ENCODE measurements at regions not wholly inside any gene's neighbourhood (a gene's known extent, or its start where the extent isn't known, plus 50 kb on each side); places are given as distances from the start of the nearest gene placed in this dataset.
"Not testable (repeated sequence)": the region's sequence is repeated elsewhere in the genome, so short reads cannot be mapped to it uniquely, and the experiment has no call there.

DNA sequence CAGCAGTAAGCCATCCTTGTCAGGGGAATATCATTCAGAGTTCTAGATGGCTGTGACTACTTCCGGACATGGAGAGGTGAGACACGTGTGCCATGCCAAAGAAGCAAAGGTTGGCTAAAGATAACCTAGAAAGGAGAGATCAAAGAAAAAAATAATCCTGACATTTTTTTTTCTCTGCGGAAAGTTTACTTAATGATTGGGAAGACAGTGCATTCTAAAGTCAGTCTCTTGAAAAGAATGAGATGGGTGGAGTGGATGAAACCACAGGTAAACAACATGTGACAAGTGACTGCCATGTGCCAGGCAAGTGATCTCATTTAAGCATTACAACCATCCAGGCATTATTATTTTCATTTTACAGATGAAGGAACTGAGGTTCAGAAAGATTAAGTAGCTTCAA, 436.6 kb downstream of the SOX2 start:
- no peak for DNase-seq

DNA sequence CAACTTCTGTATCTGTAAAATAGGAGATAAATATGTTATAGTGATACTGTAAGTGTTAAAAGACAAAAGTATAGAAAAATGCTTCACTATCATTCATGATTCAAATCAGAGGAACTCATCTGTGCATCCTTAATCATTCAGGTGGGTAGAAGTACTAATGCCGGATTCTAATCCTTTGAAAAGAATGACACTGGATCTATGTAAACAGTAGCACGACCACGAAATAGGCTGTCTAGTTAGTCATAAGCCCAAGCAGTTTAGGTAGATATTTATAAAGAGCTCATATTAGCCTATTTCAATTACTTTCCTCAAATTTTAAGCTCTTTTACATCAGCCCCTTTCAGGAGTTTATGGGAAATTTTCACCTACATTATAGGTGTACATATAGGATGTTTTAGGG, 437.9 kb downstream of the SOX2 start:
- no peak for DNase-seq

DNA sequence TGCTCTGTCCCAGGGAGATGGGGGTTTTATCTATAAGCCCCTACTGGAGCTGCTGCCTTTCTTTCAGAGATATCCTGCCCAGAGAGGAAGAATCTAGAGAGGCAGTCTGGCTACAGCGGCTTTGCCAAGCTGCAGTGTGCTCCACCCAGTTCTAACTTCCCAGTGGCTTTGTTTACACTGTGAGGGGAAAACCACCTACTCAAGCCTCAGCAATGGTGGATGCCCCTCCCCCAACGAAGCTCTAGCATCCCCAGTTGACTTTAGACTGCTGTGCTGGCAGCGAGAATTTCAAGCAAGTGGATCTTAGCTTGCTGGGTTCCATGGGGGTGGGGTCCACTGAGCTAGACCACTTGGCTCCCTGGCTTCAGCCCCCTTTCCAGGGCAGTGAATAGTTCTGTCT, 444.6 kb downstream of the SOX2 start:
- not testable (repeated sequence) for DNase-seq

DNA sequence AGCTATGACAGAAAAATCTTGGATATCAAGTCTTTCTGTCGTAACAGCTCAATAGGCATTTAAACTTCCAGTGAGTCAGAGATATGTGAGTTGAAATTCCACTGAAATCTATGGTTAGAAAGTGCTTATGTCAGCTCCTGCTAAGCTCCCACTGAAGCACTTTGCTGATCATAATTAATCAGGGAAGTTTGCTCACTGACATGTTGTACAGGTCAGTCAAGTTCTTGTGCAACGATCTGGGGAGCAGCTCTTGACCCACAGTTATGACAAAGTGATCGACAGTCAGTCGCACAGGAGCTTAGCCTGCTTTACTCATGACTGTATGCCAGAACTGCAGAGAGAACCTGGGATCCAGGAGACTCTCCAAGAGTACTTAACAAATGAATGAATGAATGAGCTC, 453.5 kb downstream of the SOX2 start:
- no peak for DNase-seq

DNA sequence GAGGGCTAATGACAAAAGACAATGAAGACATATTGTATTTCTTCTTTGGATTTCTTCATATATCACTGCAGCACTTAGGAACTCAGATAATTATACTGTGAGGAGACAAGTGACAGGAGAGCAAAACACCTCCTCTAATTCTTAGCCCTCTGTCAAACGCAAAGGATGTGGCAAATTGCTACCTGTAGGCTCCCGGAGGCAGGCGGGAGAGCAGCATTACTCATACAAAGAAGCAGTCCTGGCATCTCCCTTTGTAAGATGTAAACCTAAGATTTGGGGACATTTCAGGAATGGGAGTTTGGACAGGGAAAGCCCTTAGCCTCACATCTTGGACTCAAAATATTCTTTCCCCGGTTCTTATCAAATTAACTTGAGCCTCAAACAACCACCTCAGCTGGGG, 460.8 kb downstream of the SOX2 start:
- no peak for DNase-seq

DNA sequence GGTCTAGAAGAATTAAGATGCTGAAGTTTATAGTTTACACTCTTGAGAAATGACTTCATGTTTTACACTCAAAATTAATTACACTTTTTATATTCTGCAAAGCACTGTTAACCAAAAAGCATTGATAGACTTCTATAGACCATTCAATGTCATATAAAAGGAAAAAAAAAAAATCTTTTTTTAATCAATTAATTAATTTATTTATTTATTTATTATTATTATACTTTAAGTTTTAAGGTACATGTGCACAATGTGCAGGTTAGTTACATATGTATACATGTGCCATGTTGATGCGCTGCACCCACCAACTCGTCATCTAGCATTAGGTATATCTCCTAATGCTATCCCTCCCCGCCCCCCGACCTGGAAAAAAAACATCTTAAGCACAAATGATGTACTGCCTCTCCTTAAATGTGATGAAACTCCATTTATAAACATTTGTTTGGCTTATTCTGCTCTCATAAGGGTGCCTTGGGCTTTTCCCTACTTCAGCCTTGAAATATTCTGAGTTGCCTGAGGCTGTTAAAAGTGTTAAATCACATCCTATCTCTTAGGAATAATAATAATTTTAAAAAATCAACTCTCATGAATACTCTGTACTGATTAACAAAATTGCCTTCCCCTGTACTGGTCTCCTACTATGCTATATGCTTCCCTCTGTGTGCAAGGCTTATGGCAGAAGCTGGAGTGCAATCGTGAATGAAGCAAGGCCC, 466.9 kb downstream of the SOX2 start:
- no peak for DNase-seq

DNA sequence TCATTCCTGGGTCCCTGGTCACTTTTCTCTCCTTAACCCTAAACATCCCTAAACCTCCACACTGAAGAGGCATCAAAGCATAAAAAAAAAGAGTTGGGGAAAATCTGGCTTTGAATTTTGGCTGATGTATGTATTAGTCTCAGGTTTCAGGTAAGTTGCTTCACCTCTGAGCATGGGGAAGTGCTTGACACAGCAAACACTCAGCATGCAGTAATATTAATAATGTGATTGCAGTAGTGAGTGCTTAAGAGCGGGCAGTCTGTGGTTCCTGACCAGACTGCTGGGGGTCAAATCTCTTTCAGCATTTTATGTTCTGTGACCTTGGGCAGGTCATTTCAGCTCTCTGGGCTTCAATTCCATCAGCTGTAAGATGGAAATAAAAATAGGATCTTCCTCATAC, 467.9 kb downstream of the SOX2 start:
- no peak for DNase-seq

DNA sequence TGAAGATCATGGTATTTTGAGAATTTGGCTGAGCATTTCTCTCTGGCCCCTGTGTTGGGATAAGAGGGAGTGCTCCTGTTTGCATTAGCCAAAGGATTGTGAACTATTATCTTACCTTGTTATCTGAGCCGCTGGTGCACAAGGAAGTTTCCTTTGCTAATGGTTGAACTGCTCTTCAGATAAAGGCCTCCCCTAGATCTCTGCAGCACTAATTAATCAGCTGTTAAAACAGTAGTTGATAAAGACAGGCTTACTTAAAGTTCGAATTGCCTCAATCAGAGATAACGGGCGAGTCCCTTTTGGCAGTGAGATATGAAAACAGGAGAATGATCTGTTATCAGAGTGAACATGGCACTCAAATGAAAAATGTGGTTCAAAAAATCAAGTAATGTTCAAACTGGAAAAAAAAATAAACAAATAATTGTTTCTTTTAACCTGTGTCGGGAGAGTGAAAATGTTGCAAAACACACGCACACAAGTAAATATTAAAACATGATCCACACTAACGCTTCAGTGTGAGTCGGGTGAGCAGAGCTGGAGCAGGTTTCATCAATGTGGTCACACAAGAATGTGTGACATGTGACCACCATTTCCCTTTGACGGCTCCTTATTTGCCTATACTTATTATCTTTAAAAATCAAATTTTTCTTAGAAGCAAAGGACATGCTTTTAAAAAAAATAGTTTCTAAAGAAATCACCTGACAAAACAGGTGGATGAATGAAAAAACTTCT, 469.1 kb downstream of the SOX2 start:
- DNase-seq = no peak

DNA sequence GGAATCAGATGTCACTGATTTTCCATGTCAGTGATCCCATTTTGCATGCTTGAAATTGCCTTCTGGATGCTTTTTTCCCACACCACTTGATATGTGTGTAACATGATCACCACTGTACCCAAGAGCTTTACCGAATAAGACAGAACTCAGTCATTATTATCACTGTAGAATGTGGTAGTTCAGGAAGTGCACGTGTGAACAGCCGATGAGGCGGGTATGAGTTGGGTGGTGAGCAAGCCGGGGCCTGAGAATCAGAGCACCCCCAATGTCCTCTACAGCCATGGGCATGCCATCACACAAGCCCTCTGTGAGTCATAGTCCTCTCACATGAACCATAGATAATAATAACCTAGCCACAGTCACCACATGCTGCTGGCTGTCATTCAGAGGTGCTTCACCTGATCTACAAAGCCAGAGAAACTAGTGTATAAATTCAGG, 470.8 kb downstream of the SOX2 start:
- DNase-seq = no peak

DNA sequence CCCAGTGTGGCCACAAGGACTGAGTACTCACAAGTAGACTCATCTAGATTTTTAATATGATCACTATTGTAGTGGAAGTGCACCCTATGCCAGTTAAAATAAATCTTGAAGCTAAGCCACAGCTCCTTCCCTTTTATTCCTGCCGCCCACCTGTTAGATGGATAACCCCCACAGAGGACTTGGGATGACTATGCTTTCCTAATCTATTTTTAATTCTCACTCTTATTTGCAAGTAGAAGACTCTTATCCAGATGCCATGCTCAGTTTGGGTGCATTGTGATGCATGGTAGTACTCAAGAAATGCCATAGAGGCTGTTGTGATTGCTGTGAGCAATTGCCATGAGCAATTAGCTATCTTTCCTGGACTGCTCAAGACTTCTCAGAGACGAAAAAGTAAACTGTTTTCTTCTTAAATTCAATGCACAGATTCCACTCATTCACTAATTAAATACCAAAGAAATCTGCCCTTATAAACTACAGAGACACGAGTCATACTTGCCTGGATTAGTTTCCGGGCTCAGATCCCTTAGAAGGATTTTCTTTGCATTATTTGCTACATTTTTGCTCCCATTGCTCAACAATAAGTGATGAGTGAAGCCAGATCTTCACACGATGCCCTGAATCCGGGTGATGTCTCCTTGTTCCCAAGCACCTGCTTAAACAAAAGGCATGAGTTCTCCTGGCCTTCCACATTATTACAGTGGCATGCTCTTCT, 472.1 kb downstream of the SOX2 start:
- no peak for DNase-seq

DNA sequence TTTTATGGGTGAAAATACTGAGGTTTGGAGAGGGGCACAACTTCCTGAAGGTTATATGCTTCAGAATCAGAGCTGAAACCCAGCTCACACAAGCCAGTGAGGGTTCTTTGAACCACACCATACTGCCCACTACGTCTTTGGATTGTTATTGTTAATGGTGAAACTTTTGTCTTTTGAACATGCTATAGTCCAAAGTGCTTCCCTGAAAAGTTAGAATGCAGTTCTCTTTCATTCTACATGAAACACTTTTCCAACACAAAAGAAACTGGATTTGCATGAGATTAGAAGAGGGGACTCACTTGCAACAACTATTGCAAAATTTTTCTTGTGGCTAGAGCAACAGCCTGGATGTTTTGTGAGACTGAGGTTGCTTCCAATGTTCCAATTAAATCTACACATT, 473.6 kb downstream of the SOX2 start:
- DNase-seq = no peak

DNA sequence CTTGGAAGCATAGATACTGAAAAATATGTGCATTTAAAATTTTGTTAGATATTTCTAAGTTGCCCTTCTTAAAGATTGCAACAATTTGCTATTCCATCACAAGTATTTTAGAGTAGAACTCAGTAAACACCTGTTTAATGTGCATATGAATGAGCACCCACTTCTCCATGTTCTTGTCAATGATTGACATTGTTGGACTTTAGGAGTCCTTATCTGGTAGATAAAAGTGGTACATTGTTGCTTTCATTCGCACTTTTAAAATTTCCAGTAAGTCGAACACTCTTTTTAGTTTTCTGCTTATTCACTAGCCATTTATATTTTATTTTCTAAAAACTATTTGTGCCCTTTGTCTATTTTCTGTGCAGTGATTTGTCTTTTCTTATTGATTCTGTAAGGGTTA, 478.3 kb downstream of the SOX2 start:
- DNase-seq = no peak

DNA sequence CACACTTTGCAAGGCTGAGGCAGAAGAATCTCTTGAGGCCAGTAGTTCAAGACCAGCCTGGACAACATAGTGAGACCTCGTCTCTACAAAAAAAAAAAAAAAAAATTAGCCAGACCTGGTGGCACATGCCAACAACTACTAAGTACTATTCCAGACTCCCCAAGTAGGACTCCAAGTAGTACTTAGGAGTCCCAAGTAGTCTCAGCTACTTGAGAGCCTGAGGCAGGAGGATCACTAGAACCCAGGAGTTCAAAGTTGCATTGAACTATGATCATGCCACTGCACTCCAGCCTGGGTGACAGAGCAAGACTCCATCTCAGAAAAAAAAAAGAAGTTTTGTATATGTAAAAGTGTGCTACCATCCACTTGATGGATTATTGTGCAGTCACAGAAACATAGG, 486.6 kb downstream of the SOX2 start:
- DNase-seq = no peak

DNA sequence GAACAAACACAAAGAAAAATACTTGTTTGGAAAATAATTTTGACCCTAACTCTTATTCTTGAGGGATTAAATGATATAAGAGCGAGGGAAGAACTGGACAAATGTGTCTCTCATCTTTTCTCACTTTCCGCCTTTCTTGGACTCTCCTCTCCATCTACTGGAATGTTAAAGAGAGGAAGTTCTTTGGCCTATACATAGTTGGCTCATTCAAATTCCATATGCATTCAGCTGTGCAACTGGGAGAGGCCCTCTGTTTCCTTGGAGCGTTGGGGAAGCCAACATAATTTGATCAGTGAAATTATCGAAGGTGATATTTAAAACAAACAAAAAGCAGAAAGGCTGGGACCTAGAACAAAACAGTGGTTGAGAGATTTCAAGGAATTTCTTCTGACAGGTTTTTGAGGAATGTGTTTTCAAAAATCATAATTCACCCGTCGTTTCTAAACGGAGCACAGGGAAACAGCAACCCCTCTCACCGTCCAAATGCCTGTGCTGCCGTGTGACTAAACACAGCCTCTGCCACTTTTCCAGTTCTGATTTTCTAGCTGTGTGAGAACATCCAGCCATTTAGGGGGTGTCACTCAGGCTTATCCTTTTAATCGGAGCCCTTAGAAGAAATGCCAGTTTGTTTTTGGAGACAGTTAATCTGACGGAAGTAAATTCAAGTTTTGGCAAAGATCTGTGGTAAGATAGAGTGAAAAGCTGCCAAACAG, 489.9 kb downstream of the SOX2 start:
- no peak for DNase-seq

DNA sequence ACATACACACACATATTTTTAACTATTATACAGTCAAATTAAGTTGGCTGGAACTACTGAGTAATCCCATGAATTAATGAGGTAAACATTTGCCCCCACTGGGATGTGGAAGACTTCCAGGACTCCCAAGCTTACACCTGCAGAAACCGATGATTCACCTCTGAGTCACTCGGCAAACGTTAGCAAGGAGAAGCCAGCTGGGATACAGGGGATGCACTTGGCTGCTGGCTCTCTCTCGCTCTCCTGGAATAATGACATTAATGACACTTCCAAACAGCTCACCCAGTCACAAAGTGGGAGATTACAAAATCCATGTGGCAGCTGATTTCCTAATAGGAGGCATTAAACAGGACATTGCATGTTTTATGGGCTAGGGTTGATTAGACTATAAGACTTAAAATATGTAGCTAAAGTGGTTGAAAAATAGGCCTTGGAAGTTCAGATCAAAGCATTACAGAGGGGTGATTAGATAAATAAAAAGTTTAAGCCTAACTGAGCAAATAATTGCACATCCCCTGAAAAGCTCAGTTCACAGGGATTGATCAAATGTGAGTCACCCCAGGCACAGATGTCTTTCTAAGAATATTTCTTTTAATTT, 500.9 kb downstream of the SOX2 start:
- DNase-seq = peak; percentile 58

DNA sequence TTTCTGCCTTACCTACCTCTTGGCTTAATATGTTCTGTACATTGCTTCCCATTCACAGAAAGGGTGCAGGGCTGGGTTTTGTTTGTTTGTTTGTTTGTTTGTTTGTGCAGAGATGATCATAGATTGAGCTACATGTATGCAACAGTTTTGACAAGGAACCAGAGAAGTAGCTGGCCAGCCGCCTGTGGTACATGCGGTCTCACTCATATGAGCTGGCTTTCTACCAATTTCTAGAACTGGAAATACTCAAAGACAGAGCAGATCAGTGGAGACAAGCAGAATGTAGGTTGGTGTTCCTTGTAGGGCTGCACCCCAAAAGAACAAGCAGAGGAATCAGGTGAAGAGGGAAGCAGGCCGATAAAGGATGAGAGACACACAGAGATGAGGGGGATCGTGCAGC, 502.7 kb downstream of the SOX2 start:
- no peak for DNase-seq

DNA sequence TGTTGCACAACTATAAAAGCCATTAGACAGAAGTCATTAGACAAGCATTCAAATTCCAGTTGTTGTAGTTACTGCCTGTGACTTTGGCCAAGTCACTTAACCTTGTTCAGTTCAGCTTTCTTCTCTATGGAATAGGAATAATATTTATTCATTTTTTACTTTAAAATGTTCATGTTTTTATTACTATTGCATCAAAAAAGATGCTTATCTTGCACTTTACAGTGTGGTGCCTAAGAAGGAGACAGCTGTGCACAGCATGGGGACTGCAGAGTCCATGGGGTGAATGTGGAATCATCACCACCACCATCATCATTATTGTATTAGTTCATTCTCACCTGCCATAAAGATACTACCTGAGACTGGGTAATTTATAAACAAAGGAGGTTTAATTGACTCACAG, 504.2 kb downstream of the SOX2 start:
- DNase-seq = no peak

DNA sequence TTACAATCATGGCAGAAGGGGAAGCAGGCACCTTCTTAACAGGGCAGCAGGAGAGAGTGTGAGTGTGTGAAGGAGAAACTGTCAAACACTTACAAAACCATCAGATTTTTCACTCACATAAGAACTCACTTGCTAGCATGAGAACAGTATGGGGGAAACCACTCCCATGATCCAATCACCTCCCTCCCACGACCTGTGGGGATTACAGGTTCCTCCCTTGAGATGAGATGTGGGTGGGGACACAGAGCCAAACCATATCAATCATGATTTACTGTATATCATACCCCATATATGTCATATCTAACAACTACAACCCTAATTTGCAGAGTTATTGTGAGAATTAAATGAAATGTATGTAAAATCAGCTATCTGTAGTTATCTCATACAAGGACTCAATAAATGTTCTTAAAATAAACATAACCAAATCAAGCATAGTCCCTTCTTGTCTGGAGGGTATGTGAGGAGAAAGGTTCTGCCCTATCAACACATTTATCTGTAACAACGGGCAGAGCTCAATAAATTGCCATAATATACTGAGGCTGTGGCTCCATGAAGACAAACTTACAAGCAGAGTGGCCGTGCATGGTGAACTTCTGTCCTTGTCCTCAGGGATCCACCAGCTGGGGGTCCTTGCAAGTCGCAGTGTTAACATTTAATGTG, 504.7 kb downstream of the SOX2 start:
- no peak for DNase-seq

DNA sequence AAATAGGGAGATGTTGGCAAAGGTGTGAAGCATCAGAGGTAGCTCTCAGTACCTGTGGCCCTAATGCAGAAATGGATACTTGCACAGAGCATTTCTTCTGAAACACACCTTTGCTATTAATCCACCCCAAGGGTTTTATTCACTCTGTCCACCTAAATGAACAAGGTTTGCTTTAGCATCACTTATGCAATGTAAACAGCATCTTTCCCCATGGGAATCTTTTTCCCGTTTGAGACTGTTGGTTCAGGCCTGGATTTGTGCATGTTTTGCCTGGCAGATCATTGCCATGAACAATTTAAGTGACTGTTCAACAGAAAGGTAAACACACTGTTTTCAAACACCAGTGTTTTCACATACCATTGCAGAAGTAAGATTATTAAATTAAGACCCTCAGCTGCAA, 508.3 kb downstream of the SOX2 start:
- no peak for DNase-seq

DNA sequence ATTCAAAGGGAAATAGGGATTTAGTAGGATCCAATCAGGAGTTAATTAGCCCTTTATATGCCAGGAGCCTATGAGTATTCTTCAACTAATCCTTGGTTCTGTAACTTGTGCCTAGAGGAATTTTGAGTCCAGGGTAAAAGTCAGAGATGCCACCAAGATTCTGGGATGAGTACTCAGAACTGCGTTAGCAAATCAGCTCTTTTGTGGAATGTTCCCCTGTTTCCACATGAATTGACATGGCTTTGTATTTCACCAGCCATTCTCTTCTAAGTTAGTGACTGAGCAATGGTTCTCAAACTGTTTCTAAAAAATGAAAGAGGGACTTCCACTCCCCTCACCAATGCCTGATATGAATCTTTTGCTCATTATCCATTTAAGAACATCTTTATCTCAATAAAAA, 508.7 kb downstream of the SOX2 start:
- no peak for DNase-seq

DNA sequence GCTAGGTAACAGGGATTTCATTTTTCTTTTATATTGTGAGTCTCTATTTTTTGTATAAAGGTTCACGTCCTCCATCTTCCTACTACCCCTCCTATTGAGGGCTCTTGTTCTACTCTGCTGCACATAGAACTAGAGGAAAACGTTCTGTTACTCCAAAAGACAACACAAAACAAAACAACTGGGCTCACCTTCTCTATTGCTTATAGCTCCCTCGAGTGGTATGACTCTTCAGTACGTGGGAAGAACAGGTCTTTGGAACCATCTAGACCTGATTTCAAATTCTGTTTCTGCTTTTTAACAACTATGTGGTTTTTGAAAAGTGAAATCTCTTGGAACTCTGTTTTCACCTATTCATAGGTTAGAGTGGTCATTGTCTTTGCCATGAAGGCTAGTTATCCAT, 515.3 kb downstream of the SOX2 start:
- no peak for DNase-seq

DNA sequence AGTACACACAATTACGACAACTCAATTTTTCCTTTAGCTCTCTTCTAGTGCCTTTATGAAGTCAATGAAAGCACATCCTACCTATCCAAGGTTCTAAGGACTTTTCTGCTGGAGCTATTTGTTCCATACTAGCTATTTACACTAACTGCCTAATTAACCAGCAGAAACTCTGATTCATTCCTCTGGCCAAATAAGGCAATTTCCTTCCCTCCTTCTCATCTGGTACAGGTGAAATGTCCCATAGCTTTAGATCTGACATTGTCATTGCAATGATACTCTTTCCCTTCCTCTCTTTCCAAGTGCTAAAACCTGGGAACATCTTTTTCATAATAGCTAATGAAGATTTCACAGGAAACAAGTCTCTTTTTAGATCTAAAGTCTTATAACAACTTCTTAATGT, 521.7 kb downstream of the SOX2 start:
- DNase-seq = no peak

DNA sequence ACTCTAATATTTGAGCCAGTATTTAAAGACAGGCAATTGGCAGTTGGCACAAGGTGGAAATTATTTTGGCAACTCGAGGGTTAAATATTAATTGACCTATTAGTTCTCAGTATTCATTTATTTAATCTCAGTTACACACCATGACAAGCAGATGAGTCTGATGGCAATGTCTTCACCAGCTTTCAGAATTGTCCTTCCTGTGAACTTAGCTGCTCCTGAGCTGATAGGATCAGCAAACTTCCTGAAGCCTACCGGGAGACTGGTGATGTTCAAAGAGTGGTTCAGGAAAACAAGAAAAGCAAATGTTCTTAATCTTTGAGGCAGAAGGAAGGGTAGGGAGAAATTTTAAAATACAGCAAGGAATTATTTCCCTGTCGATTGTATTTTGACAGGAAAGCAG, 522.2 kb downstream of the SOX2 start:
- no peak for DNase-seq
